ENCODE measurements at regions not wholly inside any gene's neighbourhood (a gene's known extent, or its start where the extent isn't known, plus 50 kb on each side); places are given as distances from the start of the nearest gene placed in this dataset.

- TF ChIP-seq, protein P1, sequence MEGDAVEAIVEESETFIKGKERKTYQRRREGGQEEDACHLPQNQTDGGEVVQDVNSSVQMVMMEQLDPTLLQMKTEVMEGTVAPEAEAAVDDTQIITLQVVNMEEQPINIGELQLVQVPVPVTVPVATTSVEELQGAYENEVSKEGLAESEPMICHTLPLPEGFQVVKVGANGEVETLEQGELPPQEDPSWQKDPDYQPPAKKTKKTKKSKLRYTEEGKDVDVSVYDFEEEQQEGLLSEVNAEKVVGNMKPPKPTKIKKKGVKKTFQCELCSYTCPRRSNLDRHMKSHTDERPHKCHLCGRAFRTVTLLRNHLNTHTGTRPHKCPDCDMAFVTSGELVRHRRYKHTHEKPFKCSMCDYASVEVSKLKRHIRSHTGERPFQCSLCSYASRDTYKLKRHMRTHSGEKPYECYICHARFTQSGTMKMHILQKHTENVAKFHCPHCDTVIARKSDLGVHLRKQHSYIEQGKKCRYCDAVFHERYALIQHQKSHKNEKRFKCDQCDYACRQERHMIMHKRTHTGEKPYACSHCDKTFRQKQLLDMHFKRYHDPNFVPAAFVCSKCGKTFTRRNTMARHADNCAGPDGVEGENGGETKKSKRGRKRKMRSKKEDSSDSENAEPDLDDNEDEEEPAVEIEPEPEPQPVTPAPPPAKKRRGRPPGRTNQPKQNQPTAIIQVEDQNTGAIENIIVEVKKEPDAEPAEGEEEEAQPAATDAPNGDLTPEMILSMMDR (IDR thresholded peaks at IDR 0.05; ENCODE audit: low read depth, low read length), result peak; percentile 44
- no peak for TF ChIP-seq EZH2phosphoT487 (IDR thresholded peaks at IDR 0.05; ENCODE audit: low read depth)
Observed at GRCh38 chr20:11585752-11586352, 331.8 kb upstream of the BTBD3 start.

Measured in OCI-LY3 (cell line).